Breast epithelium (tissue), 3 donors: ENCODE measurements at regions not wholly inside any gene's neighbourhood (a gene's known extent, or its start where the extent isn't known, plus 50 kb on each side); places are given as distances from the start of the nearest gene placed in this dataset.

ENCODE experiments used
- POLR2A ChIP-seq: fragments of 450-650 bp; IDR thresholded peaks from one replicate; pipeline ENCODE4 v1.6.1; 2016; ENCODE audit warnings: antibody characterized with exemption, mild to moderate bottlenecking, moderate library complexity
- POLR2AphosphoS5 ChIP-seq, 3 donors: sonication (generic); formaldehyde crosslinking; IDR thresholded peaks; one replicate each; pipeline ENCODE4 v1.6.1; 2017; ENCODE audit warnings: antibody characterized with exemption in 3 of 3
- TF ChIP-seq, protein P1 (sequence below), 3 donors: fragments of 450-650 bp; IDR thresholded peaks; one replicate each; pipeline ENCODE4 v1.5.1; 2016 to 2017; ENCODE audit warnings: antibody characterized with exemption in 3 of 3, mild to moderate bottlenecking in 3 of 3, moderate library complexity in 3 of 3

DNA sequence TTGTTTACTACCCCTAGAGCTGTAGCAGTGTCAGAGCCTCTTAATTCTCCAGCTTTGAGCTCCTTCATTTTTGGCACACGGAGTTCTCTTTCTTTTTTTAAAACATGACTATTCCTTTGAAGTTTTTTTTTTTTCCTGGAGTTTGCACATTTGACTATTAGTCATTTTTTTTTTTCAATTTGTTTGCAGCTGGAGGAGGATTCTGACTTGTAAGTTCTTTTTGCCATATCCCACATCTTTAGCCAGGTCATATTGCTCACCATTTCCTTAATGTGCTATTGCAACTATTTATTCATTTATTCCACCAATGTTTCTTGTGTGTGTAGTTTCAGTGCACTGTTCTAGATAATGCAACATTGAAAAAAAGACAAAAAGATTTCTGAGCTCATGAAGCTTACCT lies 166.3 kb upstream of the ARHGAP20 start:
- TF ChIP-seq, protein P1, sequence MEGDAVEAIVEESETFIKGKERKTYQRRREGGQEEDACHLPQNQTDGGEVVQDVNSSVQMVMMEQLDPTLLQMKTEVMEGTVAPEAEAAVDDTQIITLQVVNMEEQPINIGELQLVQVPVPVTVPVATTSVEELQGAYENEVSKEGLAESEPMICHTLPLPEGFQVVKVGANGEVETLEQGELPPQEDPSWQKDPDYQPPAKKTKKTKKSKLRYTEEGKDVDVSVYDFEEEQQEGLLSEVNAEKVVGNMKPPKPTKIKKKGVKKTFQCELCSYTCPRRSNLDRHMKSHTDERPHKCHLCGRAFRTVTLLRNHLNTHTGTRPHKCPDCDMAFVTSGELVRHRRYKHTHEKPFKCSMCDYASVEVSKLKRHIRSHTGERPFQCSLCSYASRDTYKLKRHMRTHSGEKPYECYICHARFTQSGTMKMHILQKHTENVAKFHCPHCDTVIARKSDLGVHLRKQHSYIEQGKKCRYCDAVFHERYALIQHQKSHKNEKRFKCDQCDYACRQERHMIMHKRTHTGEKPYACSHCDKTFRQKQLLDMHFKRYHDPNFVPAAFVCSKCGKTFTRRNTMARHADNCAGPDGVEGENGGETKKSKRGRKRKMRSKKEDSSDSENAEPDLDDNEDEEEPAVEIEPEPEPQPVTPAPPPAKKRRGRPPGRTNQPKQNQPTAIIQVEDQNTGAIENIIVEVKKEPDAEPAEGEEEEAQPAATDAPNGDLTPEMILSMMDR (IDR thresholded peaks at IDR 0.05): no peak
- TF ChIP-seq POLR2A: no peak
- no peak for TF ChIP-seq POLR2AphosphoS5 (IDR thresholded peaks at IDR 0.05)
